Peyer's patch (tissue), 4 donors: ENCODE measurements at regions not wholly inside any gene's neighbourhood (a gene's known extent, or its start where the extent isn't known, plus 50 kb on each side); places are given as distances from the start of the nearest gene placed in this dataset.

Experiments used
- POLR2A ChIP-seq, 2 donors: fragments of 450-650 bp; IDR thresholded peaks; one replicate each; pipeline ENCODE4 v1.5.1; 2017; ENCODE audit warnings: antibody characterized with exemption in 2 of 2, mild to moderate bottlenecking in 2 of 2, moderate library complexity in 2 of 2
- TF ChIP-seq, protein P1 (sequence below), 6 experiments: fragments of 450-650 bp in 4 of 6; fragments of 200-600 bp in 2 of 6; sonication (generic) in 1 of 6; IDR thresholded peaks; one replicate each; pipeline ENCODE4 v1.5.1; 2017 to 2019; ENCODE audit warnings: antibody characterized with exemption in 6 of 6, mild to moderate bottlenecking in 3 of 6, moderate library complexity in 1 of 6

GRCh38 chr14:25444381-25444780, 394.4 kb upstream of the STXBP6 start:
- TF ChIP-seq, protein P1, sequence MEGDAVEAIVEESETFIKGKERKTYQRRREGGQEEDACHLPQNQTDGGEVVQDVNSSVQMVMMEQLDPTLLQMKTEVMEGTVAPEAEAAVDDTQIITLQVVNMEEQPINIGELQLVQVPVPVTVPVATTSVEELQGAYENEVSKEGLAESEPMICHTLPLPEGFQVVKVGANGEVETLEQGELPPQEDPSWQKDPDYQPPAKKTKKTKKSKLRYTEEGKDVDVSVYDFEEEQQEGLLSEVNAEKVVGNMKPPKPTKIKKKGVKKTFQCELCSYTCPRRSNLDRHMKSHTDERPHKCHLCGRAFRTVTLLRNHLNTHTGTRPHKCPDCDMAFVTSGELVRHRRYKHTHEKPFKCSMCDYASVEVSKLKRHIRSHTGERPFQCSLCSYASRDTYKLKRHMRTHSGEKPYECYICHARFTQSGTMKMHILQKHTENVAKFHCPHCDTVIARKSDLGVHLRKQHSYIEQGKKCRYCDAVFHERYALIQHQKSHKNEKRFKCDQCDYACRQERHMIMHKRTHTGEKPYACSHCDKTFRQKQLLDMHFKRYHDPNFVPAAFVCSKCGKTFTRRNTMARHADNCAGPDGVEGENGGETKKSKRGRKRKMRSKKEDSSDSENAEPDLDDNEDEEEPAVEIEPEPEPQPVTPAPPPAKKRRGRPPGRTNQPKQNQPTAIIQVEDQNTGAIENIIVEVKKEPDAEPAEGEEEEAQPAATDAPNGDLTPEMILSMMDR (IDR thresholded peaks at IDR 0.05) = no peak
- no peak for TF ChIP-seq POLR2A (IDR thresholded peaks at IDR 0.05)
